ENCODE measurements at regions not wholly inside any gene's neighbourhood (a gene's known extent, or its start where the extent isn't known, plus 50 kb on each side); places are given as distances from the start of the nearest gene placed in this dataset.

DNA sequence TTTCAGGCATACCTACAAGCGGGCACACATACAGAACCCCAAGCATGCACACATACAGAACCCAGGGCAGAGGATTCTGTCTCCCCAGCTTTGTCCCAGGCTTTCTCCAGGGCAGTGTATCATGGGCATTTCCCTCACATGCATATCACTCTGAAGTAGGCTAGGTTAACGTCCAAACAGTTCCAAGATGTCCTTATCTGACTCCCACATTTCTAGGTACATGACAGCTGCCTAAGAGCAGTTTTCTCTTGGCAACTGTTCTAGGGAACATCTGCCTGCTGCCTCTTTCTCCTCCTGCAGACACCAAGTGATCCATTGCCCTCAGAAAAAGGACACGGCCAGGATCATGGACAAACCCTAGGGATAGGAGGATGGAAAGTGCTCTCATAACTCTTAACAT lies 84.9 kb upstream of the NR3C1 start:
- DNase-seq, result no peak

DNA sequence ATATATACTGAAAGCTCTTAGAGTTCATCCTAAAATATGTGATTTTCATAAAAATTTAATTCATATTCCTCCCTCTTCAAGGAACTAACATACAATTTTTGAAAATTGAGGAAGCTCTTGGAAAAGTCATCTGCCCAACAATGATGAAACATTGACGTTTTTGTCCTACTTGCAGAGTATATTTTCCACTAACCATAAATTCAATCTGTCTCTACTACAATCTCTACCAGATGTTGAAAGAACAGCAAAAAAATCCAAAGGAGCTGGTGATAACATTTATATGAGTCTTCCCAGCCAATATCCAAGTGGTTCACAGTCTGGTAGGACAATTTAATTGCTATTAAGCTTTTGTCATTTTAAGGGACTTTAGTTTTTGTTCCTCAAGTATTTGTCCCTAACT lies 81.1 kb upstream of the NR3C1 start:
- no peak for DNase-seq

- DNase-seq, result no peak
Measured at GRCh38 chr5:143481697-143482531, 78.4 kb upstream of the NR3C1 start.

DNA sequence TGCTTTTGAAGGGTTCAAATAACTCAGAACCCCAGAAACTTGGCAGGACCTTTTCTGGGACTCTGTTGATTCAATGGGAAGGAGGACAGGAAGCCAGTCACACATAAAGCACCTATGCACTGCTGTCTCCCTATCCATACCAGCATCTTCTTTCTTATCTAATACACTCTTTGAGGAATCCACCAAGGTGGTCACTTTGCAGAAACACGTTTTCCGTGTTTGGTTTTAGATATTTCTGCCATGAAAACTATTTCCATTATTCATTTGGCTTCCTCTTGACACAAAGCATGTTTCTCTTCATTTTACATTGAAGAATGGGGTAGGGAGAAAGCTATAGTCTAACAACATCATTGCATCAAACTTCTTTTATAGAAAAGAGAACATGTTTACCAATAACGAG lies 76.5 kb upstream of the NR3C1 start:
- no peak for DNase-seq

DNA sequence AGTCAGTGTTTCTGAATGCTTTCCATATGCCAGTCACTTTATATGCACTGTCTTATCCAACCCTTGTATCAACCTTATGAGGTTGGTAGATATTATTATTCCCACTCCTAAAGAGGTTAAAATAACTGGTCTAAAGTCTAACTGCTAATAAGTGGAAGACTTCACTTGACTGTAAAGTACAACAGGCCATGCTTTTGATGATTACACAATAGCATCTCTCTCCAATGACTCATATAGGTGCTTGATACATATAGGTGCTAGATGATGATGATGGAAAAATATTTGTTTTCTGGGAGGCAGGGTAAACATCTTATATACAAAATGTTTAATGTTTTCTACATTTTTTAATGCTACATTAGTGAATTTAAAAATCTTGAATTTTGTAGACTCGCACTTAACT lies 75.9 kb upstream of the NR3C1 start:
- no peak for DNase-seq

DNA sequence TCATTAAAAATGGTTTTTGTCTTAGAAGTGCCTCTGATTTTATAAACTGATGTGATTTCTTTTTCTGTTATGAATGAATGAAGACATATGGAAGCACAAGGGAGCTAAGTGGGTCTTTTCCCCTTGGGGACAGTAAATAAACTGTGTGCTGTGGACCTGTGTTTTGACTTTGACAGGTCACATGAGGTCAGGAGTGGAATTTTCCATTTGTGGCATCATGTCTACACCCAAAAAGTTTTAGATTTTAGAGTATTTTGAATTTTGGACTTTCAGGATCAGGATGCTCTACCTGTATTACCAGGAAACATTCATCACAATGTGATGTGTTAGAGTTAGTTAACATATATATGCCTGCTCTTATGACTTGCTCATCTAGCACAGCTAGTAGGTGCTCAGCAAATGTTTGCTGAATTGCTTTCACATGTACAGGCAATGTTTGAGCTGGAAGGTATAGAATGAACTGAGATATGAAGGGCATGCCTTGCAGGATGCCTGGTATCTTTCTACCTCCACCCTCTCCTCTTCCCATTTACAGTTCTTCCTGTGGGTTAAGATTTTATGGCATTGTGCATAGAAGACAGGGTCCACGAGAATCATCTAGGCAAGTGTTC lies 73.2 kb upstream of the NR3C1 start:
- DNase-seq, result no peak

- no peak for DNase-seq
Measured at GRCh38 chr5:143474616-143475015, 71.1 kb upstream of the NR3C1 start.

DNA sequence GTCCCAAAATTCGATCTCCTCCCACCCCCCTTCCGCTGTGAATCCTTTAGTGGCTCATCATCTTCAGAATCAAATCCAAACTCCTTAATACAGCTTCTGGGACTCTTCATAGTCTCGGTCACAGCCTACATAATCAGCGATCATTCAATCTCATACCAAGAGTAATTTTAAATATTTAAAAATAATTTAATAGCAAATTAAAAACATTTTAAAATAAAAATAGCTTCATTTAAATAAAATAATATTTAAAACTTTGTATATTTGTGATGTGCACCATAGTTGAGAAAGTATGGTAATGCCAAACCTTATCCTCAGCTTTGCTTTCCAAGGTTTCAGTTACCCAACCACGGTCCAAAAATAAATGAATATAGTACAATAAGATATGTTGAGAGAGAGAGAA lies 70.0 kb upstream of the NR3C1 start:
- no peak for DNase-seq

- no peak for DNase-seq
Measured at GRCh38 chr5:143472576-143472975, 69.1 kb upstream of the NR3C1 start.

GRCh38 chr5:143471666-143472464 lies 68.4 kb upstream of the NR3C1 start:
- DNase-seq, result no peak

GRCh38 chr5:143471041-143471509 lies 67.6 kb upstream of the NR3C1 start:
- no peak for DNase-seq

DNA sequence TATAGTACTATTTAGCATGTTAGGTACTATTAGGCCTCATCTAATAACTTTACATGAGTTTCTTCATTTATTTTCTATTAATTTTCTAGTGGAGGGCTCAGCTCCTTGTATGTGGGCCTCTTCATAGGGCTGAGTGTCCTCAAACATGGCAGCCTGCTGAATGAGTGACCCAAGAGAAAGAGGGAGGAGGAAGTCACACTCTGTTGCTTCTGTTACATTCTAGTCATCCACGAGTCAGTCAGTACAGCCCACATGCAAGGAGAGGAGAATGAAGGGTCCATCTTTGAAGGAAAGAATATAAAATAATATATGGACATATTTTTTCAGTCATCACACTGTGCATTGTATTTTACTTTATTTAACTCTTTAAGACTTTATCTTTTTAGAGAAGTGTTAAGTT lies 66.6 kb upstream of the NR3C1 start:
- no peak for DNase-seq

GRCh38 chr5:143469125-143469524 lies 65.6 kb upstream of the NR3C1 start:
- DNase-seq, result no peak

DNA sequence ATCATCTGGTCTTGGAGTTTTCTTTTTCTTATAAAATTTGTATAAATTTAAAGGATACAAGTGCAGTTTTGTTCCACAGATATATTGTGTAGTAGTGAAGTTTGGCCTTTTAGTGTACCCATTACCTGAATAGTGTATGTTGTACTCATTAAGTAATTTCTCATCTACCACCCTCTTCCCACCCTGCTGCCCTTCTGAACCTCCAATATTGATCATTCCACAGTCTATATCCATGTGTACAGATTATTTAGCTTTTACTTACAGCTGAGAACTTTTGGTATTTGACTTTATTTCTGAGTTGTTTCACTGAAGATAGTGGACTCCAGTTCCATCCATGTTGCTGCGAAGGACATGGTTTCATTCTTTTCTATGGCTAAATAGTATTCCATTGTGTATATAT lies 63.1 kb upstream of the NR3C1 start:
- DNase-seq, result no peak

GRCh38 chr5:143464723-143465490 lies 61.4 kb upstream of the NR3C1 start:
- DNase-seq, result no peak

GRCh38 chr5:143462431-143462830 lies 58.9 kb upstream of the NR3C1 start:
- DNase-seq, result no peak

- DNase-seq, result no peak
Measured at GRCh38 chr5:143459433-143459832, 55.9 kb upstream of the NR3C1 start.

DNA sequence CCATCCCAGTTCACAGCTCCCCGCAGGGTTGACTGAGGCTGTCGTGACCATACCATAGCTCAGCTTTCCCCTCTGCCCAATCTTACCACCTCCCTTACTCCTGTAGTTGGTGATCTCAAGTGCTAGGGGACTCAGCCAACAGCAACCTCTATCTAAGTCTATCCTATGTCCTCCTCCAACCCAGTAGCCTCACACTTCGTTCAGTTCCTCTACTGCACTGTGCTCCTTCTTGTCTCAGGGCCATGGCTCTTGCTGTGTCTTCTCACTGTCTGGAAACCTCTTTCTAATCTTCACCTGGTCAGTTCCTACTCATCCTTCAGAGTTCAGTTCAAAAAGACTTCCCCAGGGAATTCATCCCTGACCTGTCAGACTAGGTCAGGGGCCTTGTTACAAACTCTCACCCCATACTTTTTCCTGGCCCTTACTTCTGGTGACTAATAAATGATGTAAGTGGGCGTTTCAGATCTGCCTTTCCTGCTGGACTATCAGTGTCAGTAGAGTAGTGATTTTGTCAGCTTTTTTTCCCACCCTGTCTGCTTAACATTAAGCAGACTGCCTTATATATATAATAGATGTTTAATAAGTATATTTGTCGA lies 53.6 kb upstream of the NR3C1 start:
- no peak for DNase-seq

DNA sequence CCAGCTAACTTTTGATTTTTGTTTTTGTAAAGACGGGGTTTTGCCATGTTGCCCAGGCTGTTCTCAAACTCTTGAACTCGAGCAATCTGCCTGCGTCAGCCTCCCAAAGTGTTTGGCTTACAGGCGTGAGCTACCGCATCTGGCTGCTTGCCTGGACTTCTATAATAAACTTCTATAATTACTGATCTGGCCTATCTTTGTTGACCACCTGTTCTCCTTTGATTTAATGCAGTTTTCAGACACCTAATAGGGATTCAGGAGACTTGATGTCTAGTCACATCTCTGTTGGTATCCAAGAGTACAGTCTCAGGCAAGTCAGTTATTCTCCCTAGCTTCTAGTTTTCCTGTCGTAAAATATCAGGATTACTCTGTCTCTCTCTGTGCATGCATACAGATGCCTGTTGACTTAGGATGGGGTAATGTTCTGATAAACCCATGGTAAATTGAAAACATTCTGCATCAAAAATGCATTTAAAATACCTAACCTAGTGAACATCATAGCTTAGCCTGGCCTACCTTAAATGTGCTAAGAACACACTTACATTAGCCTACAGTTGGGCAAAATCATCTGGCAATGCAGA lies 51.5 kb upstream of the NR3C1 start:
- no peak for DNase-seq

- no peak for DNase-seq
Measured at GRCh38 chr5:143453720-143454119, 50.2 kb upstream of the NR3C1 start.

Measured in amniotic stem cell (primary cell).